ENCODE measurements at regions not wholly inside any gene's neighbourhood (a gene's known extent, or its start where the extent isn't known, plus 50 kb on each side); places are given as distances from the start of the nearest gene placed in this dataset.

DNA sequence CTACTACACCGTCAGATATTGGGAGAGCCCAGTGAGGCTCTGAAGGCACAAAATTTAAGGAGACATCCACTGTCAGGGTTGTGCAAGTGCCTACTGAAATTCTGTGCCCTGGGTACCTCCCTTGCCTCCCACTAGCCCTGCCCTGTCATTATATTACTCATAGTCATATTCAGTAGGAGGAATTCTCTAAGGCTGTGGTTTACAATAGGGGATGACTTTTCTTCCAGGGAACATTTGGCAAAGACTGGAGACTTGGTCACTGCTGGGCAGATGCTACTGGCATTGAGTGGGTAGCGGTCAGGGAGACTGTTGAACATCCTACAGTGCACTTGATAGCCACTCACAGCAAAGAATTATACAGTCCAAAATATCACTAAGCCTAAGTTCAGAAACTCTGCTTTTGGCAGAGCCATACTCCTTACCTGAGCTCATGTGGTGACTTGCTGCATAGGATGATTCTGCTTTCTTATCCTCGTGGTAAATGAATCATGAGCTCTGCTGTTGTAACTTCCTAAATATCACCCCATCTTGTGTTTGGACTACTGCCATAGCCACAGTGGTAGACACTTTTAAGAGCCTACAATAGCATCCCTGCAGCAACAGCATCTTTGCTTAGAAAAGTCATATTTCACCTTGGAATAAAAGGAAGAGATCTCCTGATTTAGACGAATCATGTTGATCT lies 563.4 kb upstream of the PLXNA2 start:
- Histone ChIP-seq H3K4me3 (ENCODE audit: low read depth, low read length) (no peak overlapping the region), H3K27me3 (ENCODE audit: control insufficient read depth, insufficient read depth, low read length) (no peaks in the 10 kb centered on the region), H3K36me3 (ENCODE audit: control insufficient read depth, insufficient read depth, low read length) (no peaks in the 10 kb centered on the region)
- DNase-seq (ENCODE audit: low read depth) = no peak
- TF ChIP-seq, protein P1, sequence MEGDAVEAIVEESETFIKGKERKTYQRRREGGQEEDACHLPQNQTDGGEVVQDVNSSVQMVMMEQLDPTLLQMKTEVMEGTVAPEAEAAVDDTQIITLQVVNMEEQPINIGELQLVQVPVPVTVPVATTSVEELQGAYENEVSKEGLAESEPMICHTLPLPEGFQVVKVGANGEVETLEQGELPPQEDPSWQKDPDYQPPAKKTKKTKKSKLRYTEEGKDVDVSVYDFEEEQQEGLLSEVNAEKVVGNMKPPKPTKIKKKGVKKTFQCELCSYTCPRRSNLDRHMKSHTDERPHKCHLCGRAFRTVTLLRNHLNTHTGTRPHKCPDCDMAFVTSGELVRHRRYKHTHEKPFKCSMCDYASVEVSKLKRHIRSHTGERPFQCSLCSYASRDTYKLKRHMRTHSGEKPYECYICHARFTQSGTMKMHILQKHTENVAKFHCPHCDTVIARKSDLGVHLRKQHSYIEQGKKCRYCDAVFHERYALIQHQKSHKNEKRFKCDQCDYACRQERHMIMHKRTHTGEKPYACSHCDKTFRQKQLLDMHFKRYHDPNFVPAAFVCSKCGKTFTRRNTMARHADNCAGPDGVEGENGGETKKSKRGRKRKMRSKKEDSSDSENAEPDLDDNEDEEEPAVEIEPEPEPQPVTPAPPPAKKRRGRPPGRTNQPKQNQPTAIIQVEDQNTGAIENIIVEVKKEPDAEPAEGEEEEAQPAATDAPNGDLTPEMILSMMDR (IDR thresholded peaks at IDR 0.05; ENCODE audit: insufficient read depth, low read length, poor library complexity, severe bottlenecking) = no peak

DNA sequence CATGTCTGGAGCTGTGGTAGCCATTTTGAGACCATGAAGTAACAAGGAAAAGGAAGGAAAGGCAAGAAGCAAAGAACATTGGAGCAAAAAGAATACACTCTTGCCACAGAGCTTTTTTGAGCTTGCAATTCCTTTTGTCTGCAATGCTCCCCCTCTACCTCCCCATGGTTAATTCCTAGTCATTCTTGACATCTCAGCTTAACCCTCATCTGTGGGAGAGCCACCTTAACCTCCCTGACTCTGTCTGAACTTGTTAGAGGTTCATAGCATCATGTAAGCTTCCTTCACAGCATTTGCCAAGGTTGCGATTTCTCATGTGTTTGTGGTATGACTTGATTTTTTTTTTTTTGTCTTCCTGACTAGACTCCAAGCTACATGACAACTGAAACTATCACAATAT lies 564.1 kb upstream of the PLXNA2 start:
- no peak for DNase-seq (ENCODE audit: low read depth)
- Histone ChIP-seq H3K4me3 (ENCODE audit: low read depth, low read length) (no peak overlapping the region), H3K36me3 (ENCODE audit: control insufficient read depth, insufficient read depth, low read length) (no peaks in the 10 kb centered on the region), H3K27me3 (ENCODE audit: control insufficient read depth, insufficient read depth, low read length) (no peaks in the 10 kb centered on the region)
- TF ChIP-seq, protein P1 (IDR thresholded peaks at IDR 0.05; ENCODE audit: insufficient read depth, low read length, poor library complexity, severe bottlenecking) = no peak

DNA sequence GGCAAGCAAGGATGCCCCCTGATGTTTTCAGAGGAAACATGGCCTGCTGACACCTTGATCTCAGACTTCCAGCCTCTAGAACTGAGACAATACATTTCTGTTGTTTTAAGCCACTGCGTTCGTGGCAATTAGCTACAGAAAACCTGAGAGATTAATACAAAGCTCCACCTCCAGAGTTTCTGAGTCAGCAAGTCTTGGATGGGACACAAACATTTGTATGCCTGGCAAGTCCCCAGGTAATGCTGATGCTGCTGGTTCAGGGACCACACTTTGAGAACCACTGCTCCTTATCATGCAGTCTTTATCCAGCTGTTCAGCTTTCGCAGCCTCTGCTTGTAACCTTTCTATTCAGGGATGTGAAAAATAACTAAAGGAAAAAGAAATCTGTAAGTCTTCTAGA lies 565.7 kb upstream of the PLXNA2 start:
- H3K36me3 ChIP-seq (ENCODE audit: control insufficient read depth, insufficient read depth, low read length) = no peaks in the 10 kb centered on the region
- TF ChIP-seq, protein P1 (IDR thresholded peaks at IDR 0.05; ENCODE audit: insufficient read depth, low read length, poor library complexity, severe bottlenecking) = no peak
- no peak overlapping the region for H3K4me3 ChIP-seq (ENCODE audit: low read depth, low read length)
- no peaks in the 10 kb centered on the region for H3K27me3 ChIP-seq (ENCODE audit: control insufficient read depth, insufficient read depth, low read length)
- DNase-seq (ENCODE audit: low read depth) = no peak

DNA sequence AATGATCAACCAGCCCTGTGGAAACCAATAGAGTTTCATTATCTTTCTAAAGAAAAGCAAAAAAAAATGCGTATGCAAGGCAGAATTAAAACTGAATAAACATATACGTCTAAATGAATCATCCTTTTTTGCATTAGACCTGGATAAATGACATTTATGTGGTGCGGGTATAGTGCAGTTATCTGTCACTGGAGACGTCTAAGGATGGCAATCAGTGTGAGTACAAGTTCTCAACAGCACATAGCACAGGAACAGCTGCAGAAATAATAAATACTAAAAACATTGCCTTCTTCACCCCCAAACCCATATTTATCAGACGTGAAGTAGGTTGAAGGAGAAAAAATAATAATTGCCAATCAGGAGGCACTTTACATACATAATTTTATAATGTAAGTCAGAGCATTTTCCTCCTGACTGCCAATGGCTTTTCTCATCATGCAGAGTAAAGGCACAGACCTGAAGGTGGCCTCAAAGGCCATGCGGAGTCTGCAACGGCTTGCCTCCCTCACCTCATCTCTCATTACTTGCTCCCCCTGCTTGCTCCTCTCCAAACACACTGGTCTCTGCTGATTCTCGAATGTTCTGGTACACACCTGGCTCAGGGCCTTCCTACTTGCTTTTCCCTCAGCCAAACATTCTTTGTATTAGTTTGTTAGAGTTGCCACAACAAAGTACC lies 574.7 kb upstream of the PLXNA2 start:
- Histone ChIP-seq H3K27me3 (ENCODE audit: control insufficient read depth, insufficient read depth, low read length) (no peaks in the 10 kb centered on the region), H3K36me3 (ENCODE audit: control insufficient read depth, insufficient read depth, low read length) (no peaks in the 10 kb centered on the region), H3K4me3 (ENCODE audit: low read depth, low read length) (no peak overlapping the region)
- TF ChIP-seq, protein P1 (IDR thresholded peaks at IDR 0.05; ENCODE audit: insufficient read depth, low read length, poor library complexity, severe bottlenecking) = no peak
- no peak for DNase-seq (ENCODE audit: low read depth)

DNA sequence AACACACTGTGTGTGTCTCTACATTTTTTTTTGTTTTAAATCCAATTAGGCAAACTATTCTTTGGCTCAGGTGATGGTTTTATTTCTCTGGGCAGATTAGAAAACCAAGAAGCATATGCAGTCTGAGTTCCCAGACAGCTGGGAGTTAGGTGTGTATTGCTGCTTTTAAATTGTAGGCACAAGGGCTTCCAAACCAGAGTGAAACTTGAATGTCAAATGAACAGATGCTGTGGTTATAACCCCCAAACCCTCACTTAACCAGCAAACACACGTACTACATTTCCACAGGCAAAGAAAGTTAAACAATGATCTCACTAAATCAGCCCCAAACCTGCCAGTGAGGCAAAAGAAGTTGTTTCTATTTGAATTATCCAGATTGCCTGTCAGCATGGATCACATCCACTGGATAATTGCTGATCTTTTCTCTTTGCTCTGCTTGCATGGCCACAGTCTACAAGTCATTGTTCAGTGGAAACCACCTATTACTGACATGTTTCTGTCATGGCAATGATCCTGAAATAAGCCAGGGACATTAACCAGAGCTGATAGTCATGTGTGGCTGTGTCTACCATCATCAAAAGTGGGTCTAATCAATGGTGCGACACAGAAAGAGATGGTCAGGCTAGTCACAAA lies 576.5 kb upstream of the PLXNA2 start:
- DNase-seq (ENCODE audit: low read depth) = no peak
- H3K27me3 ChIP-seq (ENCODE audit: control insufficient read depth, insufficient read depth, low read length) = no peaks in the 10 kb centered on the region
- TF ChIP-seq, protein P1 (IDR thresholded peaks at IDR 0.05; ENCODE audit: insufficient read depth, low read length, poor library complexity, severe bottlenecking) = no peak
- H3K36me3 ChIP-seq (ENCODE audit: control insufficient read depth, insufficient read depth, low read length) = no peaks in the 10 kb centered on the region
- no peak overlapping the region for H3K4me3 ChIP-seq (ENCODE audit: low read depth, low read length)
